ENCODE measurements at regions not wholly inside any gene's neighbourhood (a gene's known extent, or its start where the extent isn't known, plus 50 kb on each side); places are given as distances from the start of the nearest gene placed in this dataset.
"Not testable (repeated sequence)": the region's sequence is repeated elsewhere in the genome, so short reads cannot be mapped to it uniquely, and the experiment has no call there.

GRCh38 chr9:105116052-105116868, 128.2 kb upstream of the SLC44A1 start:
- no peak for DNase-seq (ENCODE audit: low read depth)
- H3K4me3 ChIP-seq (ENCODE audit: low read depth, low read length), result no peak overlapping the region
- TF ChIP-seq, protein P1, sequence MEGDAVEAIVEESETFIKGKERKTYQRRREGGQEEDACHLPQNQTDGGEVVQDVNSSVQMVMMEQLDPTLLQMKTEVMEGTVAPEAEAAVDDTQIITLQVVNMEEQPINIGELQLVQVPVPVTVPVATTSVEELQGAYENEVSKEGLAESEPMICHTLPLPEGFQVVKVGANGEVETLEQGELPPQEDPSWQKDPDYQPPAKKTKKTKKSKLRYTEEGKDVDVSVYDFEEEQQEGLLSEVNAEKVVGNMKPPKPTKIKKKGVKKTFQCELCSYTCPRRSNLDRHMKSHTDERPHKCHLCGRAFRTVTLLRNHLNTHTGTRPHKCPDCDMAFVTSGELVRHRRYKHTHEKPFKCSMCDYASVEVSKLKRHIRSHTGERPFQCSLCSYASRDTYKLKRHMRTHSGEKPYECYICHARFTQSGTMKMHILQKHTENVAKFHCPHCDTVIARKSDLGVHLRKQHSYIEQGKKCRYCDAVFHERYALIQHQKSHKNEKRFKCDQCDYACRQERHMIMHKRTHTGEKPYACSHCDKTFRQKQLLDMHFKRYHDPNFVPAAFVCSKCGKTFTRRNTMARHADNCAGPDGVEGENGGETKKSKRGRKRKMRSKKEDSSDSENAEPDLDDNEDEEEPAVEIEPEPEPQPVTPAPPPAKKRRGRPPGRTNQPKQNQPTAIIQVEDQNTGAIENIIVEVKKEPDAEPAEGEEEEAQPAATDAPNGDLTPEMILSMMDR (conservative IDR thresholded peaks at IDR 0.05; ENCODE audit: low read depth, low read length), result no peak

DNA sequence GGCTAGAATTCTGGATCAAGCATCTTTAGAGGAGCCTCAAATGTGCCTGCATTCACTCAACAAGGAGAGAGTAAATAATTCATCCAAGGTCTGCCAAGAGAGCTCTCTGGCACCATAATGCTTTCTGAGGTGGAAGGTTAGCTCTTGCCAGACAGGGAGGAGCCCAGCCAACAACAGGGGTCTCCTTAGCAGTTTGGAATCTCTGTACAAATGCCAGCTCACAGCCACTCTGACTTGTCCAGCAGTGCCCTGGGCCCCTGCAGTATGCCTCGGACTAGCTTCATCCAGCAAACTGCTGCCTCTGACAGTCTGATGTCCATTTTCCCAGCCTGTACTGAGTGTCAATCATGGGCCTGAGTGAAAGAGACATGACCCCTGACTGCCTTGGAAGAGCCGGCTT, 127.2 kb upstream of the SLC44A1 start:
- DNase-seq (ENCODE audit: low read depth), result no peak
- H3K4me3 ChIP-seq (ENCODE audit: low read depth, low read length), result no peak overlapping the region
- TF ChIP-seq, protein P1 (conservative IDR thresholded peaks at IDR 0.05; ENCODE audit: low read depth, low read length), result no peak

- no peak for DNase-seq (ENCODE audit: low read depth)
- TF ChIP-seq, protein P1 (conservative IDR thresholded peaks at IDR 0.05; ENCODE audit: low read depth, low read length), result no peak
- no peak overlapping the region for H3K4me3 ChIP-seq (ENCODE audit: low read depth, low read length)
Observed at GRCh38 chr9:105118636-105119035, 125.8 kb upstream of the SLC44A1 start.

- DNase-seq (ENCODE audit: low read depth), result no peak
- H3K4me3 ChIP-seq (ENCODE audit: low read depth, low read length), result no peak overlapping the region
- TF ChIP-seq, protein P1 (conservative IDR thresholded peaks at IDR 0.05; ENCODE audit: low read depth, low read length), result no peak
Observed at GRCh38 chr9:105119156-105119555, 125.3 kb upstream of the SLC44A1 start.

DNA sequence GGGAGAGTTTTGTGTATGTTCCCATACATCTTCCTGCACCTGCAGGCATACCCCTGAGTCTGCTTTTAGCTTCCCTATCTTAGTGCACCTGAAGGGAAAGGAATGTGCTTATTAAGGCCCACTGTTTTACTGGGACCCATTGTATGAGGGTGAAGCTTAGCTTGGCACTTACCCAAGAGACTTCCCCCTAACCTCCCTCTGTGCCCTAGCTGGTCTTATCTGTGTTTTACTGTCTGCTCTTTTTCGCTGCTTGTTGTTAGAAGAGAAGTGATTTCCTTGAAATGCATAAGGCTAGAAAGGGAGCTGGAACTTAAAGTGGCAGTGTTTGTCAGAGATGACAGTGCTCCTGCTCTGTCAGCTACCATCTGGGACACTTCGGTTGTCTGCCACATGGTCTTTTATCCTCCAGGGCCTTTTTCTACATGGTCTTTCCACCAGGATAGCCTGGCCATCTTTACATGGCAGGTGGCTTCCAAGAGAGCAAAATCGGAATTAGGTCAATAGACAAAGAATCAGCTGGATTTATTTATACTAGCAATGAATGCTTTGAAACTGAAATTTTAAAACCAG, 122.5 kb upstream of the SLC44A1 start:
- DNase-seq (ENCODE audit: low read depth), result no peak
- TF ChIP-seq, protein P1 (conservative IDR thresholded peaks at IDR 0.05; ENCODE audit: low read depth, low read length), result no peak
- no peak overlapping the region for H3K4me3 ChIP-seq (ENCODE audit: low read depth, low read length)

DNA sequence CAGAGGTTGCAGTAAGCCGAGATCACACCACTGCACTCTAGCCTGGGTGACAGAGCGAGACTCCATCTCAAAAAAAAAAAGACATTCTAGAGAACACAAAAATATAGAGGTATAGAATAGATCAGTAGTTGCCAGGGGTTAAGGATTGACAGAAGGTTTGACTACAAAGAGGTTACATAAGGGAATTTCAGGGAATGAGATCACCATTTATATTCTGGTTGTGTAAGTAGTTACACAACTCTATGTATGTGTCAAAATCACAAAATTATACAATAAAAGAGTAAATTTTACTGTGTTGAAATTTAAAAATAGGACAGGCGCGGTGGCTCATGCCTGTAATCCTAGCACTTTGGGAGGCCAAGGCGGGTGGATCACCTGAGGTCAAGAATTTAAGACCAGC, 119.9 kb upstream of the SLC44A1 start:
- not testable (repeated sequence) for DNase-seq (ENCODE audit: low read depth); H3K4me3 ChIP-seq (ENCODE audit: low read depth, low read length)

GRCh38 chr9:105126226-105126625, 118.2 kb upstream of the SLC44A1 start:
- no peak overlapping the region for H3K4me3 ChIP-seq (ENCODE audit: low read depth, low read length)
- TF ChIP-seq, protein P1 (conservative IDR thresholded peaks at IDR 0.05; ENCODE audit: low read depth, low read length), result no peak
- no peak for DNase-seq (ENCODE audit: low read depth)
